Activated CD4-positive, alpha-beta memory T cell treated with anti-CD3 and anti-CD28 coated beads, Interleukin-2, amount 10 ng/mL, durations not matched to agents 7 days and 5 days (primary cell): ENCODE measurements at regions not wholly inside any gene's neighbourhood (a gene's known extent, or its start where the extent isn't known, plus 50 kb on each side); places are given as distances from the start of the nearest gene placed in this dataset.
"Not testable (repeated sequence)": the region's sequence is repeated elsewhere in the genome, so short reads cannot be mapped to it uniquely, and the experiment has no call there.

ENCODE experiments used
- CTCF ChIA-PET: fragments of 350-600 bp; sonication (Branson Sonifier 250); formaldehyde crosslinking; loops from one replicate; lab custom pipeline; 2021; ENCODE audit warnings: antibody characterized with exemption, inconsistent platforms; lab: Charles Lee
- POLR2A ChIA-PET: fragments of 350-600 bp; sonication (Branson Sonifier 250); formaldehyde crosslinking; loops from one replicate; lab custom pipeline; 2021; ENCODE audit warnings: antibody characterized with exemption; lab: Charles Lee
- DNase-seq: peaks from one replicate; pipeline ENCODE4 v3.0.0-alpha.2; 2020
- H3K27ac Mint-ChIP-seq: one replicate; pipeline ENCODE4 v1.8.0; 2021; ENCODE audit warnings: mild to moderate bottlenecking, mixed read lengths
- H3K27me3 Mint-ChIP-seq: one replicate; pipeline ENCODE4 v1.8.0; 2021; ENCODE audit warnings: mixed read lengths
- H3K36me3 Mint-ChIP-seq: one replicate; pipeline ENCODE4 v1.8.0; 2021; ENCODE audit warnings: low read depth, mixed read lengths
- H3K4me1 Mint-ChIP-seq: one replicate; pipeline ENCODE4 v1.8.0; 2021; ENCODE audit warnings: mixed read lengths
- H3K4me3 Mint-ChIP-seq: one replicate; pipeline ENCODE4 v1.8.0; 2021; ENCODE audit warnings: mild to moderate bottlenecking, mixed read lengths
- H3K9me3 Mint-ChIP-seq: one replicate; pipeline ENCODE4 v1.8.0; 2021; ENCODE audit warnings: mixed read lengths

DNA sequence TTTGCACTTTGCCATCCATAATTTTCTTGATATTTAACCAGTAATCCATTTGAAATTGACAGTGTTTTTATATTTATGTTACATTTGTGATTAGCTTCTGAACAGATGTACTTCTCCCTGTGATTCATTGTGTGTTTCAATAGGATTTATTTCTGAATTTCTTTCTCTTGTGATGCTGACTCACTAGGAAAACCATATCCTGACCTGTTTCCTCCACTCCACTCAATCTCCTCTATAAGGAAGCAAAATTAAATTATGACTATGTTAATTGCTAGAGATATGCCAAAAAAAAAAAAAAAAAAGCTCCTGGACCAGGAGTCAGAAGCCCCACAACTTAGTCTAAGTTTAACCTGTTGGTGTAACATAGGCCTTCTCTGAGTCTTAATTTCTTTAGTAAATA is 614.6 kb upstream of the SPRY2 start:
- ChIA-PET CTCF (no interaction called here), POLR2A (no interaction called here)
- Mint-ChIP-seq H3K9me3 (peaks cover 5% of the 10 kb centered on the region), H3K36me3 (no peaks in the 10 kb centered on the region), H3K4me3 (no peak overlapping the region), H3K27me3 (no peaks in the 10 kb centered on the region), H3K4me1 (no peaks in the 10 kb centered on the region), H3K27ac (no peak overlapping the region)
- DNase-seq, result no peak

DNA sequence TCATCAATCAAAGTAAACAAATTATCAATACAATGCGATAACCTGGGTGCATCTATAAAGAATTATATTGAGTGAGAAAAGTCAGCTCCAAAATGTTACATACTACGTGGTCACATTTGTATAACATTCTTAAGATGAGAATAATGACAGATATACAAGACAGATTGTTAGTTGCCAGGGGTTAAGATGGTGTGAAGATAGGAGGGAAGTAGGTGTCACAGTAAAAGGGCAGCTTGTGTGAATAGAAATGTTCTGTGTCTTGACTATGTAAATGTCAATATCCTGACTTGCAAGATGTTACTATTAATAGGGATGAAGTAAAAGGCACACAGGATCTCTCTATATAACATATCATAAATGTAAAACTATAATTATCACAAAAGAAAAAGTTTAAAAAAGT is 611.2 kb upstream of the SPRY2 start:
- H3K27ac Mint-ChIP-seq, result no peak overlapping the region
- POLR2A ChIA-PET, result no interaction called here
- no peak for DNase-seq
- no peak overlapping the region for H3K4me3 Mint-ChIP-seq
- peaks cover 7% of the 10 kb centered on the region for H3K9me3 Mint-ChIP-seq
- no peaks in the 10 kb centered on the region for H3K4me1 Mint-ChIP-seq
- no peaks in the 10 kb centered on the region for H3K27me3 Mint-ChIP-seq
- CTCF ChIA-PET, result no interaction called here
- H3K36me3 Mint-ChIP-seq, result no peaks in the 10 kb centered on the region

DNA sequence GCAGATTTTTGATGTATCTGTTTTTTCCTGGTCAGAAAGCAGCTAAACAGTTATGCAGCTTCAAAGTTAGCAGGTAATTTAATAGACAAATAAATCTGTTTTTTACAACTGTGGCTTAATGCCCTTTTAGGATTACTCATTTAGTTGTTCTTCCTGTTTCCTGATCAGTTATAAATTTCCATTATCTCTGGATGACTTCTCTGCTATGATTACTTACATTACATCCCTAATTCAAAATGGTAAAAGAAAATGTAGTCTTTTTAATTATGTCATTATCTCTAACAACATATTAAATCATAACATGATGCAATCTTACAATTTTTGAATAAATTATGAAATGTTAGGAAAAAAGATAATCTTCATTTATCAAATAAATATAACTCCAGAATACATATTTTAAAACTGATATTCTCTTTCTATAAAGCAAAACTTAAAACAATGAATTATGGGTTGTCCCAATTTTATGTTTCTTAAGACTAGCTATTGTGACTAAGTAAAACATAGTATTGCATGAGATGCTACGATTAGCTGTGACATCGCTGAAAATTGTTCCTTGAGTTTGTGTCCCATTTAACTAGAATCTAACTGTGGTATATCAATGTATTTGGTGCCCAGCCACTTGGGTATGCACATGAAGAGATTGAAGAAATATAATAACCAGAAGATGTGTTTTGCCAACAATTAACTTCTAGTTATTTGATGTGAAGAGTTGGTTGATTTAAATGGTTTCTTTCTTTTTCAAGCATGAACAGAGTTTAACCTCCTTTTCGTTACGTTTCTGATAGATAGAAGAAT is 605.3 kb upstream of the SPRY2 start:
- no peak overlapping the region for H3K4me3 Mint-ChIP-seq
- H3K4me1 Mint-ChIP-seq, result no peaks in the 10 kb centered on the region
- no peak overlapping the region for H3K27ac Mint-ChIP-seq

GRCh38 chr13:80945328-80945727 is 604.4 kb upstream of the SPRY2 start:
- H3K27ac Mint-ChIP-seq, result no peak overlapping the region
- ChIA-PET POLR2A (no interaction called here), CTCF (no interaction called here)
- DNase-seq, result no peak
- no peaks in the 10 kb centered on the region for H3K27me3 Mint-ChIP-seq
- peaks cover 2% of the 10 kb centered on the region for H3K9me3 Mint-ChIP-seq
- H3K4me3 Mint-ChIP-seq, result no peak overlapping the region
- H3K36me3 Mint-ChIP-seq, result no peaks in the 10 kb centered on the region
- no peaks in the 10 kb centered on the region for H3K4me1 Mint-ChIP-seq

More for the DNA sequence above, 605.3 kb upstream of the SPRY2 start:
- CTCF ChIA-PET, result no interaction called here
- POLR2A ChIA-PET, result no interaction called here
- H3K27me3 Mint-ChIP-seq, result no peaks in the 10 kb centered on the region
- H3K36me3 Mint-ChIP-seq, result no peaks in the 10 kb centered on the region
- no peak for DNase-seq
- H3K9me3 Mint-ChIP-seq, result peaks cover 2% of the 10 kb centered on the region

GRCh38 chr13:80939581-80939980 is 598.7 kb upstream of the SPRY2 start:
- DNase-seq, result no peak
- H3K27me3 Mint-ChIP-seq, result no peaks in the 10 kb centered on the region
- no peaks in the 10 kb centered on the region for H3K36me3 Mint-ChIP-seq

DNA sequence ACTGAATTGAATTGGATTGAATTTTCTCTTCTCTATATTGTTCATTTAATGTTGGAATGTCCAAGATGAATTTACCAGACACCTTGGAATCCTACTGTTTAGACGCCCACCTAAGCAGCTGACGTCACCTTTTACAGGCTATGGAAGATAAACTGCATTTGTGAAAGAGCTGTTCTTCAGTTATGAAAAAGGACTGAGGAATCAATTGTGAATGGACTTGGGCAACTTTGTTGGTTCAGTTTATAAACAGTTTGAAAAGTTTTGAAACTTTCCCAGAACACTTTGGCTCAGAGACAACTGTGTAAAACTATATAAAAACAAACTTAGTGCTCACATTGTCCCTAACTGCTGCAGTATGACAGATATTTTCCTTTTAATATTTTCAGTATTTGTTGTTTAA is 590.8 kb upstream of the SPRY2 start:
- no peaks in the 10 kb centered on the region for H3K9me3 Mint-ChIP-seq

More at GRCh38 chr13:80939581-80939980, 598.7 kb upstream of the SPRY2 start:
- Mint-ChIP-seq H3K4me1 (no peaks in the 10 kb centered on the region), H3K9me3 (peaks cover 3% of the 10 kb centered on the region), H3K4me3 (no peak overlapping the region), H3K27ac (no peak overlapping the region)
- ChIA-PET POLR2A (no interaction called here), CTCF (no interaction called here)

DNA sequence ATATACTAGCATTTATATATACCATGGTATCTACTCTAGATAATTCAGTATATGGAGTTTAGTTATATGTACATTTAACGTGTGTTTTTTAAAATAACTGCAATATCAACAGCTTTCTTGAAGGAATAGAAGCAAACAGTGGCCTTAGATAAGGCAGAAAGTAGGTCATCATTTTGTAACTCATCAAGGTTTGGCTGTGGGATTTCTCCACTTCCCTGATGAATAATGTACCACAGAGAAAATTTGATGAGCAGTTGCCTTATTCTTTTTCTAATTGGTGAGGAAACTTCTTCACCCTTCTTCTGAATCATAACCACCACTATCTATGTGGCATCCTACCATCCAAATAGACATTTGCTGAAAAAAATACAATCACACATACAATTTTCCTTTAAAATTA is 590.2 kb upstream of the SPRY2 start:
- Mint-ChIP-seq H3K4me3 (no peak overlapping the region), H3K27ac (no peak overlapping the region), H3K4me1 (no peaks in the 10 kb centered on the region), H3K9me3 (no peaks in the 10 kb centered on the region), H3K36me3 (no peaks in the 10 kb centered on the region), H3K27me3 (no peaks in the 10 kb centered on the region)
- POLR2A ChIA-PET, result no interaction called here
- CTCF ChIA-PET, result no interaction called here
- no peak for DNase-seq

More for the DNA sequence above, 590.8 kb upstream of the SPRY2 start:
- CTCF ChIA-PET, result no interaction called here
- no peak overlapping the region for H3K27ac Mint-ChIP-seq
- H3K27me3 Mint-ChIP-seq, result no peaks in the 10 kb centered on the region
- no peaks in the 10 kb centered on the region for H3K4me1 Mint-ChIP-seq
- POLR2A ChIA-PET, result no interaction called here
- H3K4me3 Mint-ChIP-seq, result no peak overlapping the region
- no peaks in the 10 kb centered on the region for H3K36me3 Mint-ChIP-seq
- DNase-seq, result no peak

- Mint-ChIP-seq H3K36me3 (no peaks in the 10 kb centered on the region), H3K27ac (no peak overlapping the region), H3K27me3 (no peaks in the 10 kb centered on the region), H3K4me1 (no peaks in the 10 kb centered on the region), H3K4me3 (no peak overlapping the region), H3K9me3 (no peaks in the 10 kb centered on the region)
- POLR2A ChIA-PET, result no interaction called here
- no peak for DNase-seq
- CTCF ChIA-PET, result no interaction called here
Measured at GRCh38 chr13:80928241-80928640, 587.3 kb upstream of the SPRY2 start.

GRCh38 chr13:80926024-80926423 is 585.1 kb upstream of the SPRY2 start:
- H3K27me3 Mint-ChIP-seq, H3K9me3 Mint-ChIP-seq, POLR2A ChIA-PET, DNase-seq, H3K36me3 Mint-ChIP-seq, H3K27ac Mint-ChIP-seq, H3K4me1 Mint-ChIP-seq, H3K4me3 Mint-ChIP-seq, CTCF ChIA-PET: not testable (repeated sequence)

GRCh38 chr13:80924596-80924995 is 583.7 kb upstream of the SPRY2 start:
- H3K4me1 Mint-ChIP-seq, result no peaks in the 10 kb centered on the region
- H3K9me3 Mint-ChIP-seq, result peaks cover 3% of the 10 kb centered on the region
- H3K36me3 Mint-ChIP-seq, result no peaks in the 10 kb centered on the region
- POLR2A ChIA-PET, result no interaction called here
- DNase-seq, result no peak
- no peak overlapping the region for H3K27ac Mint-ChIP-seq
- no peak overlapping the region for H3K4me3 Mint-ChIP-seq
- H3K27me3 Mint-ChIP-seq, result no peaks in the 10 kb centered on the region
- CTCF ChIA-PET, result no interaction called here

DNA sequence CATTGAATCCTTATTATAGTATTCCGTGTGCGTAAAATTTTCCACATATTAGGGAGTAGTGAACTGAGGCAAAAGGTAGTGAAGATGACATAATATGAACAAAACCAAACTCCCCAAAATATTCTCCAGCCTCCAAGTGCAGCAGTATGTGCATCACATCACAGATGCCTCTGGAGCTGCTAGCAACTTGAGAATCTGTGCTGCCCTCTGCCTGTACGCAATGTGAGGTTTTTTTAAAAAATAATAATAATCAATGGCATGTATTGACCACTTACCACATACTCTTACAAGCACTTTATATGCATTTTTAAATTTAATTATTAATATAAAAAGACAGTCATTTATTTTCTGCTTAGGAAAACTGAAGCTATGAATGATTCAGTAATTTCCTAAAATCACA is 583.0 kb upstream of the SPRY2 start:
- Mint-ChIP-seq H3K27ac (no peak overlapping the region), H3K4me1 (no peaks in the 10 kb centered on the region), H3K27me3 (no peaks in the 10 kb centered on the region), H3K9me3 (peaks cover 3% of the 10 kb centered on the region), H3K36me3 (no peaks in the 10 kb centered on the region), H3K4me3 (no peak overlapping the region)
- ChIA-PET CTCF (no interaction called here), POLR2A (no interaction called here)
- DNase-seq, result no peak

GRCh38 chr13:80921971-80922370 is 581.0 kb upstream of the SPRY2 start:
- no peak overlapping the region for H3K4me3 Mint-ChIP-seq
- POLR2A ChIA-PET, result no interaction called here

GRCh38 chr13:80921541-80921940 is 580.6 kb upstream of the SPRY2 start:
- Mint-ChIP-seq H3K9me3 (peaks cover 3% of the 10 kb centered on the region), H3K27ac (no peak overlapping the region), H3K4me1 (no peaks in the 10 kb centered on the region), H3K4me3 (no peak overlapping the region), H3K36me3 (no peaks in the 10 kb centered on the region), H3K27me3 (no peaks in the 10 kb centered on the region)
- ChIA-PET POLR2A (no interaction called here), CTCF (no interaction called here)
- no peak for DNase-seq

More at GRCh38 chr13:80921971-80922370, 581.0 kb upstream of the SPRY2 start:
- Mint-ChIP-seq H3K9me3 (peaks cover 3% of the 10 kb centered on the region), H3K27ac (no peak overlapping the region), H3K4me1 (no peaks in the 10 kb centered on the region), H3K36me3 (no peaks in the 10 kb centered on the region), H3K27me3 (no peaks in the 10 kb centered on the region)
- CTCF ChIA-PET, result no interaction called here
- no peak for DNase-seq

GRCh38 chr13:80906860-80907259 is 565.9 kb upstream of the SPRY2 start:
- peaks cover 7% of the 10 kb centered on the region for H3K9me3 Mint-ChIP-seq
- no peak overlapping the region for H3K4me3 Mint-ChIP-seq

More at GRCh38 chr13:80906860-80907259, 565.9 kb upstream of the SPRY2 start:
- H3K4me1 Mint-ChIP-seq, result no peaks in the 10 kb centered on the region
- POLR2A ChIA-PET, result no interaction called here
- H3K27ac Mint-ChIP-seq, result no peak overlapping the region
- no peaks in the 10 kb centered on the region for H3K36me3 Mint-ChIP-seq
- CTCF ChIA-PET, result no interaction called here
- no peak for DNase-seq
- no peaks in the 10 kb centered on the region for H3K27me3 Mint-ChIP-seq
